ENCODE measurements at regions not wholly inside any gene's neighbourhood (a gene's known extent, or its start where the extent isn't known, plus 50 kb on each side); places are given as distances from the start of the nearest gene placed in this dataset.

DNA sequence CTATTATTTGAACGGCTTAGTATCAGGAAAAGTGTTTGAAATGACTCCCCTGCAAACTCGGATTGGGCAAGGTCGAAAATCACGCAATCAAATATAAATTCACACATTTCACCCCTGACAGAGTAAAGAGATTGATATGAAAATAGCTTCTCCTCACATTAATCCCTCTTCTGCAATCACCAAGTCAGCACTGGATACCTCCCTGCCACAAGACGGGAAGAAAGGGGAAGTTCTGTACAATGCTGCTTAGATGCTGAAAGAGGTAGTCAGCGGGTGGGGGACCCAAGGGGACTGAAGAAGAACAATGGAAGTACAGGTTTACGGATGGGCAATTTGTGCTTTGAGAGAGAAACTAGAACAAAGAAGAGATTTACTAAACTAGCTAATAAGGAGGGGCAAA lies 72.0 kb upstream of the ANK3 start:
- no peak for FAIRE-seq

DNA sequence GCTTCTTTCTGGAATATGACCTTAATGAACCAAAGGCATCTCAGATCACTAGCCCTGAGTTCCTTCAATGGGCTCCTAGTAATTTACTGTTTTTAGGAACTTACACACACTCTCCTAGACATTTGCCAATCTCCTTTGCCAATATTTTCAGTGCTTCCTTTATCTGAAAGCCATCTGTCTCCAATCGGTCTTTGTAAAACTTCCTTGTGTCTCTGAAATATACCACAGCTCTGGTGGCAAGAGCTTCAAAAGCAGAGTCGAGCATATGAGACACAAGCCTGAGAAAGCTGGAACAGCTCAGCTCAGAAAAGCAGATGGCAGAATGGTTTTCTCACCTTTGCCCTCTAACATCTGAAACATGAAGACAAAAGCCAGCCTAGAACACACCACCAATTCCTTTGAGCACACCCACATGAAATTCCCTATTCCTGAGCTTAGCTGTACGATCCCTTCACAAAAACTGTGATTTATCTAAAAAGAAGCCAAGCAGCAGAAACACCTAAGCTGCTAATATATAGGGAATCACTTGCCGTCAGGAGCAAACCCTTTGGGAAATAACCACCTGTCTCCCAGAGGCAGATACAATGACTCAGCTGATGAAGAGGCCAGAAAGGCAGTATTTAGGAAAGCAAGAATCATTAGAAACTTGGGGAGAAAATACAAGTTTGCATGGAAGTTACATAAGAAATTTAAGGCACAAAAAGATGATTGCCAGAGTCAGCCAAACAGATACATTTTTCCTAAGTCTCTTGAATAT lies 70.2 kb upstream of the ANK3 start:
- no peak for FAIRE-seq

DNA sequence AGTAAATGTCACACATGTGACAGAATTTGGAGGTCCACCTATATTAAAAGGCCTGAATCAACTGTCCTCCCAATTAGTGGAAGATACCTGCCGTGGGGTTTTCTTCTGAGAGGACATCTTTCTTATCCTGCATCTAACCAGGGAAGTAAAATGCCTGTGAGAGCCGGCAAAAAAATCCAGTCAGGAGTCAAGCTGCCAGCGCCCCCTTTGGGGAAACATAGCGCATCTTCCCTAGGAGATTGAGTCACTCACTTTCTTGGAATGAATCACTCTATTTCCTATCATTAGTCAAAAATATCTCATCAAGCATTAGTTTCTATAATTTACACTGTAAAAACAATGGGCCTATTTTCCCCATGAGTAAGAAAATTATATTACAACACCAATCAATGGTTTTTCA lies 66.4 kb upstream of the ANK3 start:
- FAIRE-seq = no peak

GRCh38 chr10:60454336-60454735 lies 64.7 kb upstream of the ANK3 start:
- FAIRE-seq = no peak

DNA sequence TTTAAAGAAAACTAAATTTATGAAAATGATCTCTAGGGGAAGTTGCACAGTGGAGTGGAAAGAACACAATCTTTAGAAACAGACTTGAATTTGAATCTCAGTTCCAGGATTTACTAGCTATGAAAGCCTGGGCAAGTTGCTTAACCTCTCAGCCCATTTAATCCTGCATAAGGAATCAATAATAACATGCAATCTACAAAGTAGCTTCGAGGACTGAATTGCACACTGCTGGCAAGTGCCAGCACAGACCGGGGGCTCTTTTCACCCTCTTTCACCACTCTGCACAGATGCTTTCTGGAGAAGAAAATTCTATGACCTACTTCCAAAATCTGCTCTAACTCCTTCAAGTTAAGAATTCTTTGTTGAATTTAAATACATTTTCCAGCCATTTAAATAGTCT lies 63.4 kb upstream of the ANK3 start:
- no peak for FAIRE-seq

DNA sequence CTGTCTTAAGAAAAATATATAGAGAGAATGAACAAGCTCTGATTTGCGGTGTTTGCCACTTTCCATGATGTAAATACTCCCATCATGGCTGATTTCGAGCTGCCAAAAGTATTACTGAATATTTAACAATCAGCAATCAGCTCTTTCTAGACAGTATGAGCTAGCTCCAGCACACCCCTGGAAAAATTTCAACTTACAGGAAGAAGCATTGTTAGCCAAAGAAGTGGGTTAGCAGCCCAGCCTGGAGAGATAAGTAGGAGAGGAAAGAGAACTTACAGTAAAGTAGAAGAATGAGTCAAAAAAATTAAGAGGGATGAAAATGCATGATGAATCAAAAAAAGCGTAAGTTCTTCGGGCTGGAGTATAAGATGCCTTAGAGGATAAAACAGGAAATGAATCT lies 60.6 kb upstream of the ANK3 start:
- no peak for FAIRE-seq

DNA sequence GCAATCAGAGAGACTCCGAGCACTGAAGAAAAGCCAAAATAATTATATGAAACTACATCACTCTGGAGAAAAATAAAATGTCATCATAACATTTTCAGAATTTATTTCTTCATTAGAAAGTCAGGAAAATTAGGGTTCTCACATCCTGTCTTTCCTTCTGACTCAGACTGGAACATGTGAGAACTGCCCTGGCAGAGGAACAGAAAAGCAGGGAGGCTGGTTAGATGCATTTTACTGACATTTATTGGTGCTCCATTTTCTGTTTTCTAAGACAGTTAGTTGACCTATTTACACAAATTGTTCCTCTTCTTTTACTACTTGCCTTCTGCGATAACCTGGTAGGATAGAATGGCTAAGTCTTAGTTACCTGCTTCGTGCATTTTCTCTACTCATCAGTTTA lies 58.6 kb upstream of the ANK3 start:
- FAIRE-seq = no peak

DNA sequence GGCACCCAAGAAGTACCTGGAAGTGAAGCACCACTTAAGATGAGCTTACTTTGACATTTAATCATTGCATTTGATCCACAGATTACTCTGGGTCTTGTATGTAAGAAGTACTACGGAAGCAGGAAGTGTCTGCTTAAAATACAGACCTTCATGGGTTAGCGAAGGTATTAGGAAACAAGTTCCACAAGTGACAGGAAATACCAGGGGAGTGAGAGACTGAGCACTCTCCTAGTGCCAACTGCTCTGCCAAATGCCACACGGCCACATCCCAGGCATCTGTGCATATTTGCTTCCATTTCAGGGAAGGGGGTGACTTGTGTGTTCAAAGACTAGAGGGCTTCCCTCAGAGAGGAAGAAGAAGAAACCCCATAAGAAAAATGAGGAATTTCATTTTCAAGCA lies 57.2 kb upstream of the ANK3 start:
- no peak for FAIRE-seq

GRCh38 chr10:60446070-60446833 lies 56.6 kb upstream of the ANK3 start:
- no peak for FAIRE-seq

GRCh38 chr10:60444494-60445064 lies 54.9 kb upstream of the ANK3 start:
- FAIRE-seq = peak; percentile 97

GRCh38 chr10:60443346-60443745 lies 53.7 kb upstream of the ANK3 start:
- no peak for FAIRE-seq

GRCh38 chr10:60441515-60441914 lies 51.8 kb upstream of the ANK3 start:
- peak; percentile 61 for FAIRE-seq

- no peak for FAIRE-seq
Observed at GRCh38 chr10:60439641-60440040, 50.0 kb upstream of the ANK3 start.
